SJCRH30 (cell line): ENCODE measurements at regions not wholly inside any gene's neighbourhood (a gene's known extent, or its start where the extent isn't known, plus 50 kb on each side); places are given as distances from the start of the nearest gene placed in this dataset.
"Not testable (repeated sequence)": the region's sequence is repeated elsewhere in the genome, so short reads cannot be mapped to it uniquely, and the experiment has no call there.

Experiments
- DNase-seq, 2 experiments: peaks; one replicate each; pipeline ENCODE4 v3.0.0-alpha.2; 2015 to 2020
- H3K27ac ChIP-seq: fragments of 250-450 bp; sonication (Bioruptor Pico); 2 replicates; pipeline ENCODE4 v1.5.1; 2020; ENCODE audit warnings: mild to moderate bottlenecking, moderate library complexity
- H3K27me3 ChIP-seq: fragments of 250-450 bp; sonication (Bioruptor Pico); 2 replicates; pipeline ENCODE4 v1.5.1; 2020; ENCODE audit warnings: mild to moderate bottlenecking, moderate library complexity
- H3K36me3 ChIP-seq: fragments of 250-450 bp; sonication (Bioruptor Pico); 2 replicates; pipeline ENCODE4 v1.5.1; 2020; ENCODE audit warnings: mild to moderate bottlenecking, moderate library complexity
- H3K4me1 ChIP-seq: fragments of 250-450 bp; sonication (Bioruptor Pico); 2 replicates; pipeline ENCODE4 v1.5.1; 2020; ENCODE audit warnings: mild to moderate bottlenecking, moderate library complexity
- H3K4me3 ChIP-seq: fragments of 250-450 bp; sonication (Bioruptor Pico); 2 replicates; pipeline ENCODE4 v1.5.1; 2020; ENCODE audit warnings: mild to moderate bottlenecking, moderate library complexity
- H3K9me3 ChIP-seq: fragments of 250-450 bp; sonication (Bioruptor Pico); replicated peaks from 2 replicates; pipeline ENCODE4 v1.5.1; 2020; ENCODE audit warnings: mild to moderate bottlenecking, moderate library complexity

- Histone ChIP-seq H3K36me3 (no peaks in the 10 kb centered on the region), H3K9me3 (no peaks in the 10 kb centered on the region), H3K4me3 (no peak overlapping the region), H3K27ac (no peak overlapping the region), H3K27me3 (no peaks in the 10 kb centered on the region; the same call in 1 of the 2 replicates), H3K4me1 (no peaks in the 10 kb centered on the region)
- no peak for DNase-seq
These were observed 64.0 kb downstream of the CCNG2 start for GRCh38 chr4:77220828-77221613.

GRCh38 chr4:77225022-77225421, 68.0 kb downstream of the CCNG2 start:
- Histone ChIP-seq H3K27ac (no peak overlapping the region), H3K4me3 (no peak overlapping the region), H3K4me1 (no peaks in the 10 kb centered on the region), H3K27me3 (no peaks in the 10 kb centered on the region), H3K36me3 (no peaks in the 10 kb centered on the region), H3K9me3 (0 out of 2 replicates have a peak, but pooled peaks cover 3% of the 10 kb centered on the region)
- no peak for DNase-seq

- no peaks in the 10 kb centered on the region for H3K4me1 ChIP-seq
- no peak overlapping the region for H3K4me3 ChIP-seq
- no peaks in the 10 kb centered on the region for H3K36me3 ChIP-seq
- DNase-seq = peak in 1 of 2 experiments; percentile 22
- 0 out of 2 replicates have a peak, but pooled peaks cover 3% of the 10 kb centered on the region for H3K9me3 ChIP-seq
- H3K27ac ChIP-seq = no peak overlapping the region
- no peaks in the 10 kb centered on the region for H3K27me3 ChIP-seq
These were observed 70.1 kb downstream of the CCNG2 start for GRCh38 chr4:77226939-77227705.

GRCh38 chr4:77229433-77229832, 72.4 kb downstream of the CCNG2 start:
- H3K9me3 ChIP-seq = 0 out of 2 replicates have a peak, but pooled peaks cover 3% of the 10 kb centered on the region
- no peak overlapping the region for H3K27ac ChIP-seq
- H3K36me3 ChIP-seq = no peaks in the 10 kb centered on the region
- no peaks in the 10 kb centered on the region for H3K4me1 ChIP-seq
- H3K4me3 ChIP-seq = no peak overlapping the region
- no peaks in the 10 kb centered on the region for H3K27me3 ChIP-seq
- DNase-seq = no peak

- DNase-seq = no peak
- no peaks in the 10 kb centered on the region for H3K36me3 ChIP-seq
- H3K27me3 ChIP-seq = no peaks in the 10 kb centered on the region
- no peak overlapping the region for H3K27ac ChIP-seq
- H3K4me1 ChIP-seq = no peaks in the 10 kb centered on the region
- no peaks in the 10 kb centered on the region for H3K9me3 ChIP-seq
- no peak overlapping the region for H3K4me3 ChIP-seq
These were observed 75.6 kb downstream of the CCNG2 start for GRCh38 chr4:77232653-77233052.

- no peaks in the 10 kb centered on the region for H3K9me3 ChIP-seq
- no peaks in the 10 kb centered on the region for H3K4me1 ChIP-seq
- no peak overlapping the region for H3K4me3 ChIP-seq
- H3K27me3 ChIP-seq = no peaks in the 10 kb centered on the region
- no peak overlapping the region for H3K27ac ChIP-seq
- no peaks in the 10 kb centered on the region for H3K36me3 ChIP-seq
- no peak for DNase-seq
These were observed 78.4 kb downstream of the CCNG2 start for GRCh38 chr4:77235289-77235854.

GRCh38 chr4:77236806-77237205, 79.8 kb downstream of the CCNG2 start:
- DNase-seq = peak in 1 of 2 experiments; percentile 13
- H3K27me3 ChIP-seq = no peaks in the 10 kb centered on the region
- no peaks in the 10 kb centered on the region for H3K9me3 ChIP-seq
- no peaks in the 10 kb centered on the region for H3K4me1 ChIP-seq
- H3K4me3 ChIP-seq = no peak overlapping the region
- no peaks in the 10 kb centered on the region for H3K36me3 ChIP-seq
- H3K27ac ChIP-seq = no peak overlapping the region

GRCh38 chr4:77240469-77241066, 83.6 kb downstream of the CCNG2 start:
- Histone ChIP-seq H3K36me3 (no peaks in the 10 kb centered on the region), H3K27me3 (no peaks in the 10 kb centered on the region; the same call in 1 of the 2 replicates), H3K27ac (no peak overlapping the region), H3K4me3 (no peak overlapping the region), H3K9me3 (no peaks in the 10 kb centered on the region), H3K4me1 (no peaks in the 10 kb centered on the region)
- peak; percentile 69 to 83 for DNase-seq

- no peaks in the 10 kb centered on the region for H3K27me3 ChIP-seq
These were observed 91.8 kb downstream of the CCNG2 start for GRCh38 chr4:77248805-77249204.

GRCh38 chr4:77251751-77252150, 94.7 kb downstream of the CCNG2 start:
- Histone ChIP-seq H3K27me3 (no peaks in the 10 kb centered on the region), H3K4me1 (no peaks in the 10 kb centered on the region), H3K9me3 (no peaks in the 10 kb centered on the region), H3K27ac (no peak overlapping the region), H3K36me3 (no peaks in the 10 kb centered on the region), H3K4me3 (no peak overlapping the region)
- DNase-seq = no peak

More at GRCh38 chr4:77248805-77249204, 91.8 kb downstream of the CCNG2 start:
- Histone ChIP-seq H3K36me3 (no peaks in the 10 kb centered on the region), H3K27ac (no peak overlapping the region), H3K4me3 (no peak overlapping the region), H3K4me1 (no peaks in the 10 kb centered on the region), H3K9me3 (no peaks in the 10 kb centered on the region)
- no peak for DNase-seq

GRCh38 chr4:77263247-77263646, 106.2 kb downstream of the CCNG2 start:
- Histone ChIP-seq H3K4me1 (no peaks in the 10 kb centered on the region), H3K9me3 (no peaks in the 10 kb centered on the region; the same call in 1 of the 2 replicates), H3K36me3 (no peaks in the 10 kb centered on the region), H3K4me3 (no peak overlapping the region), H3K27me3 (no peaks in the 10 kb centered on the region), H3K27ac (no peak overlapping the region)
- no peak for DNase-seq

GRCh38 chr4:77263976-77264375, 107.0 kb downstream of the CCNG2 start:
- H3K27ac ChIP-seq, H3K27me3 ChIP-seq, DNase-seq, H3K4me3 ChIP-seq, H3K9me3 ChIP-seq, H3K36me3 ChIP-seq, H3K4me1 ChIP-seq: not testable (repeated sequence)

- H3K36me3 ChIP-seq = no peaks in the 10 kb centered on the region
- H3K27me3 ChIP-seq = no peaks in the 10 kb centered on the region
- H3K4me3 ChIP-seq = no peak overlapping the region
- no peak for DNase-seq
- no peaks in the 10 kb centered on the region; the same call in 1 of the 2 replicates for H3K9me3 ChIP-seq
- no peak overlapping the region for H3K27ac ChIP-seq
- no peaks in the 10 kb centered on the region for H3K4me1 ChIP-seq
These were observed 107.8 kb downstream of the CCNG2 start for GRCh38 chr4:77264826-77265225.

- no peak overlapping the region for H3K27ac ChIP-seq
- H3K36me3 ChIP-seq = no peaks in the 10 kb centered on the region
- H3K4me3 ChIP-seq = no peak overlapping the region
- H3K9me3 ChIP-seq = no peaks in the 10 kb centered on the region; the same call in 1 of the 2 replicates
- DNase-seq = no peak
- H3K27me3 ChIP-seq = no peaks in the 10 kb centered on the region
- no peaks in the 10 kb centered on the region for H3K4me1 ChIP-seq
These were observed 111.1 kb downstream of the CCNG2 start for GRCh38 chr4:77268108-77268507.

GRCh38 chr4:77269505-77269904, 112.5 kb downstream of the CCNG2 start:
- H3K36me3 ChIP-seq = no peaks in the 10 kb centered on the region
- no peaks in the 10 kb centered on the region for H3K4me1 ChIP-seq
- H3K27ac ChIP-seq = no peak overlapping the region
- H3K27me3 ChIP-seq = no peaks in the 10 kb centered on the region
- no peaks in the 10 kb centered on the region; the same call in 1 of the 2 replicates for H3K9me3 ChIP-seq
- no peak overlapping the region for H3K4me3 ChIP-seq
- DNase-seq = no peak
